IMR-90 (cell line): ENCODE measurements at regions not wholly inside any gene's neighbourhood (a gene's known extent, or its start where the extent isn't known, plus 50 kb on each side); places are given as distances from the start of the nearest gene placed in this dataset.

ENCODE experiments used
- ATAC-seq: fragments of 200-7000 bp; cut with Tn5 transposase; 2 replicates; pipeline ENCODE4 v1.9.1; 2020; ENCODE audit warnings: low read depth, mild to moderate bottlenecking, moderate library complexity
- BruUV-seq: library from RNA; stranded (reverse); fragments of 400-500 nt; replicated peaks from 2 replicates; lab custom pipeline; 2021; lab: Mats Ljungman, UMichigan
- CTCF ChIA-PET: fragments of 300-600 bp; formaldehyde crosslinking; extraction: SDS; loops from one replicate; lab custom pipeline; 2021; ENCODE audit warnings: antibody characterized with exemption; lab: Yijun Ruan, JAX
- POLR2A ChIA-PET: fragments of 300-600 bp; sonication (Branson Sonifier 250); formaldehyde crosslinking; loops from one replicate; lab custom pipeline; 2022; ENCODE audit warnings: antibody characterized with exemption; ENCODE audit not compliant: unreplicated experiment; lab: Charles Lee
- DNase-seq: peaks from one replicate; pipeline ENCODE4 v3.0.0; 2013
- H2AFZ ChIP-seq: replicated peaks from 2 replicates; pipeline ENCODE3; 2013; ENCODE audit warnings: low read length, mild to moderate bottlenecking; ENCODE audit not compliant: poor library complexity
- H2AK5ac ChIP-seq: 2 replicates; pipeline ENCODE4 v1.6.1; 2013; ENCODE audit warnings: low read depth, low read length, inconsistent platforms
- H2AK9ac ChIP-seq: replicated peaks from 2 replicates; pipeline ENCODE3; 2013; ENCODE audit warnings: mild to moderate bottlenecking, low read depth, low read length, moderate library complexity; ENCODE audit not compliant: poor library complexity
- H2BK120ac ChIP-seq: 2 replicates; pipeline ENCODE4 v1.6.1; 2013; ENCODE audit warnings: low read depth, low read length, inconsistent platforms
- H2BK15ac ChIP-seq: 3 replicates; pipeline ENCODE4 v1.6.1; 2013; ENCODE audit warnings: low read depth, low read length, inconsistent platforms
- H2BK20ac ChIP-seq: 2 replicates; pipeline ENCODE4 v1.6.1; 2013; ENCODE audit warnings: low read depth, mild to moderate bottlenecking, inconsistent platforms, low read length, moderate library complexity
- H2BK5ac ChIP-seq: 2 replicates; pipeline ENCODE4 v1.6.1; 2013; ENCODE audit warnings: mild to moderate bottlenecking, low read depth, low read length, inconsistent platforms; ENCODE audit not compliant: poor library complexity, severe bottlenecking
- H3K14ac ChIP-seq: replicated peaks from 2 replicates; pipeline ENCODE4 v1.6.1; 2013; ENCODE audit warnings: low read depth, low read length, inconsistent platforms
- H3K18ac ChIP-seq: 2 replicates; pipeline ENCODE4 v1.6.1; 2013; ENCODE audit warnings: low read depth, low read length, control low read depth
- H3K23ac ChIP-seq: 2 replicates; pipeline ENCODE4 v1.6.1; 2013; ENCODE audit warnings: low read depth, low read length, inconsistent platforms
- H3K27ac ChIP-seq: 2 replicates; pipeline ENCODE4 v1.5.1; 2013; ENCODE audit warnings: mild to moderate bottlenecking, control low read depth, low read length; ENCODE audit not compliant: insufficient read depth
- H3K27me3 ChIP-seq: 2 replicates; pipeline ENCODE4 v1.6.1; 2013; ENCODE audit warnings: low read length; ENCODE audit not compliant: control insufficient read depth, insufficient read depth
- H3K36me3 ChIP-seq: 2 replicates; pipeline ENCODE4 v1.6.1; 2013; ENCODE audit warnings: low read length, mixed read lengths; ENCODE audit not compliant: control insufficient read depth, insufficient read depth
- H3K4ac ChIP-seq: 2 replicates; pipeline ENCODE4 v1.6.1; 2013; ENCODE audit warnings: low read depth, low read length, inconsistent platforms
- H3K4me1 ChIP-seq: 2 replicates; pipeline ENCODE4 v1.6.1; 2013; ENCODE audit warnings: low read length, mixed read lengths; ENCODE audit not compliant: control insufficient read depth, insufficient read depth
- H3K4me2 ChIP-seq: 2 replicates; pipeline ENCODE4 v1.6.1; 2013; ENCODE audit warnings: low read depth, mild to moderate bottlenecking, control low read depth, low read length, moderate library complexity
- H3K4me3 ChIP-seq: 2 replicates; pipeline ENCODE4 v1.5.1; 2013; ENCODE audit warnings: low read depth, mild to moderate bottlenecking, control low read depth, low read length, moderate library complexity; ENCODE audit not compliant: insufficient read depth
- H3K56ac ChIP-seq: 2 replicates; pipeline ENCODE4 v1.6.1; 2013; ENCODE audit warnings: low read length, inconsistent platforms; ENCODE audit not compliant: insufficient read depth; ENCODE audit errors: extremely low read depth
- H3K79me1 ChIP-seq, 2 experiments: 2 replicates each; pipeline ENCODE4 v1.6.1; 2013; ENCODE audit warnings: low read length in 2 of 2, inconsistent platforms in 1 of 2, low read depth in 1 of 2
- H3K9ac ChIP-seq: 2 replicates; pipeline ENCODE4 v1.6.1; 2013; ENCODE audit warnings: low read depth, low read length, control low read depth
- H3K9me1 ChIP-seq: 2 replicates; pipeline ENCODE4 v1.6.1; 2013; ENCODE audit warnings: low read length, inconsistent platforms; ENCODE audit not compliant: insufficient read depth
- H3K9me3 ChIP-seq: 2 replicates; pipeline ENCODE4 v1.6.1; 2013; ENCODE audit warnings: low read length; ENCODE audit not compliant: control insufficient read depth, insufficient read depth
- H4K20me1 ChIP-seq: 2 replicates; pipeline ENCODE4 v1.6.1; 2013; ENCODE audit warnings: low read length, inconsistent platforms; ENCODE audit not compliant: insufficient read depth
- H4K5ac ChIP-seq: 2 replicates; pipeline ENCODE4 v1.6.1; 2013; ENCODE audit warnings: mild to moderate bottlenecking, low read depth, low read length, control low read depth
- H4K8ac ChIP-seq, 2 experiments: 2 replicates each; pipeline ENCODE4 v1.6.1; 2013; ENCODE audit warnings: low read depth in 2 of 2, low read length in 2 of 2, control low read depth in 1 of 2, inconsistent platforms in 1 of 2
- H4K91ac ChIP-seq: 2 replicates; pipeline ENCODE4 v1.6.1; 2013; ENCODE audit warnings: low read depth, low read length, inconsistent platforms; ENCODE audit not compliant: insufficient read depth
- MAFK ChIP-seq: IDR thresholded peaks from 2 replicates; pipeline ENCODE4 v1.6.1; 2012; ENCODE audit warnings: low read depth, low read length, improper control_type of control experiment
- MAZ ChIP-seq: IDR thresholded peaks from 2 replicates; pipeline ENCODE4 v1.6.1; 2012; ENCODE audit warnings: low read depth, mild to moderate bottlenecking, low read length, improper control_type of control experiment, moderate library complexity, borderline replicate concordance
- MXI1 ChIP-seq: IDR thresholded peaks from 2 replicates; pipeline ENCODE4 v1.6.1; 2012; ENCODE audit warnings: low read depth, mild to moderate bottlenecking, low read length, moderate library complexity, borderline replicate concordance
- POLR2A ChIP-seq: IDR thresholded peaks from 2 replicates; pipeline ENCODE4 v1.6.1; 2012; ENCODE audit warnings: mild to moderate bottlenecking, low read depth, low read length
- RFX5 ChIP-seq: IDR thresholded peaks from 2 replicates; pipeline ENCODE4 v1.8.0; 2012; ENCODE audit warnings: low read depth, mild to moderate bottlenecking, low read length, moderate library complexity
- SMC3 ChIP-seq: fragments of 150-350 bp; IDR thresholded peaks from 2 replicates; pipeline ENCODE4 v1.6.1; 2016; ENCODE audit warnings: low read depth, mild to moderate bottlenecking, antibody characterized with exemption, low read length, moderate library complexity
- WGBS, 2 experiments: methylation state at CpG; one replicate each; pipeline versions ENCODE4 v1.1.5 to v1.1.7; 2013; ENCODE audit warnings: missing lambda C conversion rate in 2 of 2; ENCODE audit not compliant: insufficient read length in 1 of 2; ENCODE audit errors: extremely low coverage in 2 of 2; 5-methylcytosine and 5-hydroxymethylcytosine counted together
- dilution Hi-C: fragments of 300-500 bp; cut with HindIII; formaldehyde crosslinking; loops from one replicate; pipeline ENCODE4 v1.14.3; 2018; ENCODE audit warnings: low sequenced_read_pairs; ENCODE audit not compliant: unreplicated experiment
- in situ Hi-C: fragments of 300-500 bp; cut with MboI; formaldehyde crosslinking; loops from 3 replicates; pipeline ENCODE4 v1.14.3; 2019; ENCODE audit warnings: low sequenced_read_pairs, inconsistent platforms, mixed read lengths
- intact Hi-C: fragments of 100-400 bp; cut with micrococcal nuclease; formaldehyde crosslinking; loops from 2 replicates; pipeline ENCODE4 v1.10.0; 2022

DNA sequence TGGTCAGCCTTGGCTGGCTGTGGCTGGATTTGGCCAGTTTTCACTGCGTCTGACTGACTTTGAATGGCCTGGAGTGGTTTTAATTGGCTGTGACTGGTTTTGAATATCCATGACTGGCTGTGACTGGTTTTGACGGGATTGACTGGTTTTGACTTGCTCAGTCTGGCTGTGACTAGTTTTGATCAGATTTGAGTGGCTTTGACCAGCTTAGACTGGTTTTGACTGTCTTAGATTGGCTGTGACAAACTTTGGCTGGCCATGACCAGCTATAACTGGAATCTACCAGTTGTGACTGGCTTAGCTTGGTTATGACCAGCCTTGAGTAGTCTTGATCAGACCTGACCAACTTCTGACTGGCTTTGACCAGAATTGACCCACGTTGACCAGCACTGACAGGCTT, 168.4 kb upstream of the AMOT start:
- Histone ChIP-seq H3K14ac (no peak overlapping the region), H2AK9ac (no peak overlapping the region), H2AFZ (no peak overlapping the region), H2BK15ac (no peak overlapping the region), H3K4ac (no peak overlapping the region), H4K20me1 (no peaks in the 10 kb centered on the region), H2AK5ac (no peak overlapping the region), H4K91ac (no peak overlapping the region), H3K9ac (no peak overlapping the region), H2BK5ac (no peak overlapping the region), H3K27ac (no peak overlapping the region), H2BK20ac (no peak overlapping the region), H3K27me3 (no peaks in the 10 kb centered on the region; the same call in 1 of the 2 replicates), H3K4me2 (no peak overlapping the region), H2BK120ac (no peak overlapping the region), H3K23ac (no peak overlapping the region), H3K36me3 (no peaks in the 10 kb centered on the region), H3K56ac (no peak overlapping the region), H3K4me3 (no peak overlapping the region), H3K79me1 (no peaks in the 10 kb centered on the region), H4K5ac (no peak overlapping the region), H3K9me1 (no peaks in the 10 kb centered on the region), H3K18ac (no peak overlapping the region), H3K4me1 (no peaks in the 10 kb centered on the region), H4K8ac (no peak overlapping the region), H3K9me3 (no peaks in the 10 kb centered on the region; the same call in 1 of the 2 replicates)
- BruUV-seq, result no TSS peak
- no peak for DNase-seq
- 19% methylated on average over 3 of the region's 3 CpGs; no CpG with 5 or more reads in 1 of the 2 experiments for WGBS, 2 experiments
- no peak for ATAC-seq
- CTCF ChIA-PET, result no interaction called here
- intact Hi-C loops (no loop called here), dilution Hi-C loops (no loop called here), in situ Hi-C loops (no loop called here)
- POLR2A ChIA-PET, result no interaction called here
- TF ChIP-seq RFX5 (no peak), MAFK (no peak), POLR2A (no peak), MAZ (no peak), MXI1 (no peak), SMC3 (no peak)
